ENCODE measurements at regions not wholly inside any gene's neighbourhood (a gene's known extent, or its start where the extent isn't known, plus 50 kb on each side); places are given as distances from the start of the nearest gene placed in this dataset.

DNA sequence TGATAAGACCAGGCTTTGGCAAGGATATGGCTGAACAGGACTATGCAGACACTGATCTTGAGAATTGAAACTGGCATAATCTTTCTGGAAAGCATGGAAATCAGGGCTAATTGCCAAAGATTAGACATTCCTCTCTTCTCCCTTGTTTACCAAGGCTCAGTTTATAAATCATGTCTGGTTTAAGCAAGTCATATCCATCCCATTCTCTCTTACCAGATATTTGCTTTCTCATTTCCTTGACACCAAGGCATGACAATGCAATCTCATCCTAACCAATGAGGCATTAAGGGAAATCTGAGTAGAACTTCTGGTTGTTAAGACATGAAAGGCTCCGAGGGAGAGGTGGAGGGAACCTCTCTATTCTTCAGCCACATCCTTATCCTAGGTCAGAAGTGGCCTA lies 110.3 kb upstream of the CEP85L start:
- DNase-seq, result no peak
- Histone ChIP-seq H3K4me3 (no peak overlapping the region), H3K36me3 (no peaks in the 10 kb centered on the region), H3K4me1 (peaks cover 0 to 17% of the 10 kb centered on the region in 2 donors), H3K27ac (peak overlapping the region in 1 of 2 donors; percentile 16), H3K27me3 (no peaks in the 10 kb centered on the region), H3K9me3 (no peaks in the 10 kb centered on the region)
- intact Hi-C loops (cut with DNase I), result no loop called here
- no peak for TF ChIP-seq CTCF (IDR thresholded peaks at IDR 0.05)
- ATAC-seq, result no peak

GRCh38 chr6:118758946-118759345 lies 107.6 kb upstream of the CEP85L start:
- Histone ChIP-seq H3K4me1 (peaks cover 0 to 4% of the 10 kb centered on the region in 2 donors), H3K27ac (peak overlapping the region in 1 of 2 donors; percentile 37), H3K36me3 (no peaks in the 10 kb centered on the region), H3K4me3 (no peak overlapping the region), H3K27me3 (no peaks in the 10 kb centered on the region), H3K9me3 (no peaks in the 10 kb centered on the region)
- no peak for DNase-seq
- no peak for ATAC-seq
- intact Hi-C loops (cut with DNase I), result no loop called here
- no peak for TF ChIP-seq CTCF (IDR thresholded peaks at IDR 0.05)

DNA sequence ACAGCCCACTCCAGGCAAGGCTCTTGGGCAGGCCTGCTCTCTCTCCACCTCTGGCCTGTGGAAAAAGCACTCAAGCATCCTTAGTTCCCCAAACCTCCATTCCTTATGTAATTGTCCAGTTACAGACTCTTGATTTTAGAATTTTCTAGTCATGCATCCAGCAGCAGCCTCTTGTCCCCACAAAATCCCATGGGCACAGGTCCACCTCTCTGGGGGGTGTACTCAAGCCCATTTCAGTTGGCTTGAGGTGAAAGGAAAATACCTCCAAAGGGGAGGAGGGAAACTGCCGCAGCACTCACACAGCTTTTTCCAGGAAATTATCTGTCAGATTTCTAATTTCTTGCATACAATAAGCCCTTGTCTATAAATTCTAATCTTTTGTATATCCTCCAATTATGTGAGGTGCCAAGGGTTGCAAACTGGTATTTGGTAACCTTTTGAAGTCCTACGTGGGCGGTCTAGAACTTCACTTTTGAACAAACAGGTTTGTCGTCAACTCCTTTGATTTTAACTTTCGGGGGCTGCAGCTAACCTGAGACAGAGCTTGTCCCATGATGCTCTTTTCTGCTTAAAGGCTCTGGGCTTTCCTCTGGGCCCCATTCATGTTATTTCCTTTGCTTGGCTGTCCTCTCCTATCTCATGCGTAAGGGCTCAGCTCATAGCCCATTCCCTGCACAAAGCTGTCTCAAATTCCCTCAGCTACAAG lies 104.7 kb upstream of the CEP85L start:
- Histone ChIP-seq H3K9me3 (no peaks in the 10 kb centered on the region), H3K27ac (no peak overlapping the region), H3K4me3 (no peak overlapping the region), H3K27me3 (no peaks in the 10 kb centered on the region), H3K36me3 (no peaks in the 10 kb centered on the region), H3K4me1 (peaks cover 0 to 4% of the 10 kb centered on the region in 2 donors)
- intact Hi-C loops (cut with DNase I), result no loop called here
- no peak for TF ChIP-seq CTCF (IDR thresholded peaks at IDR 0.05)
- DNase-seq (no peak), ATAC-seq (no peak)

- H3K27me3 ChIP-seq, result no peaks in the 10 kb centered on the region
- no peaks in the 10 kb centered on the region for H3K36me3 ChIP-seq
- H3K4me3 ChIP-seq, result no peak overlapping the region
- TF ChIP-seq CTCF (IDR thresholded peaks at IDR 0.05), result no peak
- H3K9me3 ChIP-seq, result no peaks in the 10 kb centered on the region
- DNase-seq (no peak), ATAC-seq (no peak)
- no peak overlapping the region for H3K27ac ChIP-seq
- H3K4me1 ChIP-seq, result peaks cover 0 to 8% of the 10 kb centered on the region in 2 donors
- intact Hi-C loops (cut with DNase I), result no loop called here
Observed at GRCh38 chr6:118752803-118753202, 101.4 kb upstream of the CEP85L start.

DNA sequence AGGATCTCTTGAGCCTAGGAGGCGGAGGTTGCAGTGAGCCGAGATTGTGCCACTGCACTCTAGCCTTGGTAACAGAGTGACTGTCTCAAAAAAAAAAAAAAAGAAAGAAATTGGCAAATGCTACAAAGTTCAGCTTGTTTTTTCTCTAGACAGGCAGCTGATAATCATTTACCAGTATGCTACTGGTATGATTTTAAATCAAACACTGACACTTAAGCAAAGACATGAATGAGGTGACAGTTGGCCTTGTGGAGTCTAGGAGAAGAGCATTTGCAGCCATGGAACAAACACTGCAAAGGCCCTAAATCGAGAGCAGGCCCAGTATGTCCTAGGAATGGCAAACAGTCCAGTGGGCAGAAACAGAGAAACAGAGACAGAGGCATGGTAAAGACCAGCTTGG lies 99.7 kb upstream of the CEP85L start:
- Histone ChIP-seq H3K36me3 (no peaks in the 10 kb centered on the region), H3K27me3 (no peaks in the 10 kb centered on the region), H3K27ac (no peak overlapping the region), H3K4me3 (no peak overlapping the region), H3K4me1 (peaks cover 0 to 22% of the 10 kb centered on the region in 2 donors), H3K9me3 (no peaks in the 10 kb centered on the region)
- DNase-seq, result no peak
- intact Hi-C loops (cut with DNase I), result no loop called here
- TF ChIP-seq CTCF (IDR thresholded peaks at IDR 0.05), result no peak
- no peak for ATAC-seq
